ENCODE measurements at regions not wholly inside any gene's neighbourhood (a gene's known extent, or its start where the extent isn't known, plus 50 kb on each side); places are given as distances from the start of the nearest gene placed in this dataset.
"Not testable (repeated sequence)": the region's sequence is repeated elsewhere in the genome, so short reads cannot be mapped to it uniquely, and the experiment has no call there.

- no peak for FAIRE-seq
- no peak for TF ChIP-seq CTCF (IDR thresholded peaks at IDR 0.05; ENCODE audit: insufficient read depth, missing control alignments)
- DNase-seq (ENCODE audit: insufficient read length, low spot score) = no peak
These were observed 232.5 kb downstream of the PARP8 start for GRCh38 chr5:50898966-50899365.

GRCh38 chr5:50900952-50901510 is 234.6 kb downstream of the PARP8 start:
- DNase-seq (ENCODE audit: insufficient read length, low spot score) (no peak), FAIRE-seq (no peak)
- TF ChIP-seq CTCF (IDR thresholded peaks at IDR 0.05; ENCODE audit: insufficient read depth, missing control alignments) = no peak

- FAIRE-seq = no peak
- DNase-seq (ENCODE audit: insufficient read length, low spot score) = no peak
- TF ChIP-seq CTCF (IDR thresholded peaks at IDR 0.05; ENCODE audit: insufficient read depth, missing control alignments) = no peak
These were observed 237.2 kb downstream of the PARP8 start for GRCh38 chr5:50903651-50904050.

GRCh38 chr5:50905996-50906570 is 239.6 kb downstream of the PARP8 start:
- no peak for TF ChIP-seq CTCF (IDR thresholded peaks at IDR 0.05; ENCODE audit: insufficient read depth, missing control alignments)
- FAIRE-seq (no peak), DNase-seq (ENCODE audit: insufficient read length, low spot score) (no peak)

- FAIRE-seq; DNase-seq (ENCODE audit: insufficient read length, low spot score): not testable (repeated sequence)
These were observed 253.7 kb downstream of the PARP8 start for GRCh38 chr5:50920160-50920559.

GRCh38 chr5:50921366-50922133 is 255.1 kb downstream of the PARP8 start:
- TF ChIP-seq CTCF (IDR thresholded peaks at IDR 0.05; ENCODE audit: insufficient read depth, missing control alignments) = no peak
- no peak for FAIRE-seq
- DNase-seq (ENCODE audit: insufficient read length, low spot score) = no peak

- DNase-seq (ENCODE audit: insufficient read length, low spot score); FAIRE-seq: not testable (repeated sequence)
These were observed 255.9 kb downstream of the PARP8 start for GRCh38 chr5:50922134-50922941.
